GM23338 (cell line): ENCODE measurements at regions not wholly inside any gene's neighbourhood (a gene's known extent, or its start where the extent isn't known, plus 50 kb on each side); places are given as distances from the start of the nearest gene placed in this dataset.

Experiments used
- ATAC-seq: fragments of 200-7000 bp; cut with Tn5 transposase; 3 replicates; pipeline ENCODE4 v1.9.1; 2020
- DNase-seq: peaks from one replicate; pipeline ENCODE4 v3.0.0-alpha.2; 2015; ENCODE audit warnings: low spot score
- H2AFZ ChIP-seq: fragments of 200-600 bp; sonication (generic); 2 replicates; pipeline ENCODE4 v1.8.0; 2016; ENCODE audit warnings: antibody characterized with exemption, mild to moderate bottlenecking, moderate library complexity
- H3F3A ChIP-seq: fragments of 200-600 bp; sonication (generic); replicated peaks from 2 replicates; pipeline ENCODE4 v1.8.0; 2017; ENCODE audit warnings: antibody characterized with exemption, mixed run types, low read depth
- H3K27ac ChIP-seq: fragments of 200-600 bp; sonication (generic); 2 replicates; pipeline ENCODE4 v1.6.1; 2016; ENCODE audit warnings: low read depth
- H3K27me3 ChIP-seq: fragments of 200-600 bp; sonication (generic); 2 replicates; pipeline ENCODE4 v1.8.0; 2016; ENCODE audit warnings: mild to moderate bottlenecking, mixed run types, moderate library complexity; ENCODE audit not compliant: insufficient read depth
- H3K36me3 ChIP-seq: fragments of 200-600 bp; sonication (generic); 2 replicates; pipeline ENCODE4 v1.8.0; 2016; ENCODE audit warnings: mild to moderate bottlenecking; ENCODE audit not compliant: insufficient read depth
- H3K4me1 ChIP-seq: fragments of 200-600 bp; sonication (generic); 2 replicates; pipeline ENCODE4 v1.8.0; 2016; ENCODE audit warnings: mild to moderate bottlenecking, moderate library complexity; ENCODE audit not compliant: insufficient read depth
- H3K4me2 ChIP-seq: fragments of 200-600 bp; sonication (generic); 2 replicates; pipeline ENCODE4 v1.7.1; 2017; ENCODE audit warnings: mixed run types
- H3K4me3 ChIP-seq: fragments of 200-600 bp; sonication (generic); 2 replicates; pipeline ENCODE4 v1.6.1; 2016; ENCODE audit warnings: mixed run types
- H3K79me2 ChIP-seq: fragments of 200-600 bp; sonication (generic); replicated peaks from 2 replicates; pipeline ENCODE4 v1.8.0; 2017; ENCODE audit warnings: mild to moderate bottlenecking; ENCODE audit not compliant: insufficient read depth
- H3K9me2 ChIP-seq: fragments of 200-600 bp; sonication (generic); 2 replicates; pipeline ENCODE4 v1.8.0; 2017; ENCODE audit not compliant: insufficient read depth
- H4K20me1 ChIP-seq: fragments of 200-600 bp; sonication (generic); replicated peaks from 2 replicates; pipeline ENCODE4 v1.8.0; 2017; ENCODE audit warnings: mild to moderate bottlenecking; ENCODE audit not compliant: insufficient read depth
- H3K27ac Mint-ChIP-seq: 2 replicates; pipeline ENCODE4 v1.8.0; 2020; ENCODE audit warnings: inconsistent platforms, mild to moderate bottlenecking, moderate library complexity, mixed read lengths
- H3K27me3 Mint-ChIP-seq: 3 replicates; pipeline ENCODE4 v1.8.0; 2022; ENCODE audit warnings: low read depth, mild to moderate bottlenecking, moderate library complexity, mixed read lengths, inconsistent platforms; ENCODE audit not compliant: insufficient read depth, poor library complexity
- H3K36me3 Mint-ChIP-seq: 3 replicates; pipeline ENCODE4 v1.8.0; 2021; ENCODE audit warnings: low read depth, mild to moderate bottlenecking, inconsistent platforms, moderate library complexity, mixed read lengths
- H3K4me1 Mint-ChIP-seq: 3 replicates; pipeline ENCODE4 v1.8.0; 2020; ENCODE audit warnings: mild to moderate bottlenecking, inconsistent platforms, mixed read lengths
- H3K4me3 Mint-ChIP-seq: 3 replicates; pipeline ENCODE4 v1.8.0; 2021; ENCODE audit warnings: moderate library complexity, mild to moderate bottlenecking, inconsistent platforms, mixed read lengths
- H3K9me3 Mint-ChIP-seq: 3 replicates; pipeline ENCODE4 v1.8.0; 2020; ENCODE audit warnings: moderate library complexity, mild to moderate bottlenecking, inconsistent platforms, mixed read lengths
- CREB1 ChIP-seq: fragments of 250-450 bp; sonication (Bioruptor Pico); IDR thresholded peaks from 2 replicates; pipeline ENCODE4 v1.5.0; 2020; ENCODE audit warnings: low read depth, mild to moderate bottlenecking, moderate library complexity
- CTCF ChIP-seq, 2 experiments: fragments of 200-600 bp in 1 of 2; sonication (generic) in 1 of 2; conservative IDR thresholded peaks; 2 replicates each; pipeline versions ENCODE4 v1.5.1 to v1.6.1; 2016 to 2017; ENCODE audit warnings: antibody characterized with exemption in 2 of 2, low read depth in 2 of 2, mild to moderate bottlenecking in 2 of 2, moderate library complexity in 1 of 2
- EZH2 ChIP-seq: fragments of 200-600 bp; sonication (generic); IDR thresholded peaks from one replicate; pipeline ENCODE4 v1.8.0; 2017; ENCODE audit warnings: antibody characterized with exemption, mild to moderate bottlenecking, low read depth; ENCODE audit not compliant: unreplicated experiment
- EZH2phosphoT487 ChIP-seq: fragments of 200-600 bp; sonication (generic); IDR thresholded peaks from one replicate; pipeline ENCODE4 v1.8.1; 2018; ENCODE audit warnings: antibody characterized with exemption; ENCODE audit not compliant: unreplicated experiment
- NANOG ChIP-seq: IDR thresholded peaks from 2 replicates; pipeline ENCODE4 v1.6.1; 2016; ENCODE audit warnings: antibody characterized with exemption, borderline replicate concordance
- POLR2AphosphoS5 ChIP-seq: IDR thresholded peaks from 2 replicates; pipeline ENCODE4 v1.6.1; 2016; ENCODE audit warnings: antibody characterized with exemption, low read depth
- STAT1 ChIP-seq: IDR thresholded peaks from one replicate; pipeline ENCODE4 v1.6.1; 2016; ENCODE audit warnings: antibody characterized with exemption; ENCODE audit not compliant: unreplicated experiment
- ZNF114 ChIP-seq: fragments of 250-450 bp; sonication (Bioruptor Pico); IDR thresholded peaks from 2 replicates; pipeline ENCODE4 v1.5.0; 2020; ENCODE audit warnings: mild to moderate bottlenecking, moderate library complexity
- ZNF462 ChIP-seq: fragments of 250-450 bp; sonication (Bioruptor Pico); IDR thresholded peaks from 2 replicates; pipeline ENCODE4 v1.5.0; 2020; ENCODE audit warnings: mild to moderate bottlenecking, moderate library complexity
- TF ChIP-seq, protein P1 (sequence below): IDR thresholded peaks from 2 replicates; pipeline ENCODE4 v1.6.1; 2016; ENCODE audit warnings: antibody characterized with exemption
- TF ChIP-seq, protein P2 (sequence below): IDR thresholded peaks from one replicate; pipeline ENCODE4 v1.6.1; 2018; ENCODE audit warnings: antibody characterized with exemption; ENCODE audit not compliant: unreplicated experiment

DNA sequence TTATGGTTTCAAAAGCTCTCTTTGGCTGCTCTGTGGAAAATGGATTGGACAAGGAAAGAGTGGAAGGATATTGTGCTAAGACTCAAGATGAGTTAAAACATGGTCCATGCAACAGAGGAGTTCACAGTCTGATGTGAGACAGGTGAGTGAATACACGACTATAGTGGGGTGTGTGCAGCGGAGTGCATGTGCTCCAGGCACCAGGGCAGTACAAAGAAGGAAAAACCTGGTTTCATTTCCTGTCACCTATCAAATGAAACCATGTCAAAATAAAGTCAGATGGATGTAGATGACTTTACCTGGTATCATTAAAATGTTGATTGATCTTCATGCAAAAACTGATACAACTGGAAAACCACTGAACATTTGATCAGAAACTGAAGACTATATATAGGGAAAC, 241.0 kb upstream of the RASGEF1B start:
- Histone ChIP-seq H3F3A (no peaks in the 10 kb centered on the region), H3K4me1 (peaks cover 5% of the 10 kb centered on the region), H3K79me2 (no peaks in the 10 kb centered on the region), H3K9me2 (0 out of 2 replicates have a peak, but pooled peaks cover 3% of the 10 kb centered on the region), H3K27me3 (no peaks in the 10 kb centered on the region), H3K27ac (no peak overlapping the region), H2AFZ (no peak overlapping the region), H3K4me2 (no peak overlapping the region), H4K20me1 (no peaks in the 10 kb centered on the region), H3K36me3 (no peaks in the 10 kb centered on the region), H3K4me3 (no peak overlapping the region)
- ATAC-seq: no peak
- Mint-ChIP-seq H3K9me3 (no peaks in the 10 kb centered on the region), H3K4me3 (no peak overlapping the region), H3K27ac (no peak overlapping the region), H3K4me1 (peaks cover 19% of the 10 kb centered on the region), H3K36me3 (no peaks in the 10 kb centered on the region), H3K27me3 (no peaks in the 10 kb centered on the region)
- TF ChIP-seq CREB1 (CRISPR knock-in tag) (no peak), STAT1 (no peak), EZH2phosphoT487 (no peak), POLR2AphosphoS5 (no peak), ZNF114 (CRISPR knock-in tag) (no peak), NANOG (no peak), EZH2 (no peak), ZNF462 (CRISPR knock-in tag) (no peak), CTCF (conservative IDR thresholded peaks at IDR 0.05; ENCODE audit: low read depth in 2 of 2) (no peak)
- TF ChIP-seq, protein P1, sequence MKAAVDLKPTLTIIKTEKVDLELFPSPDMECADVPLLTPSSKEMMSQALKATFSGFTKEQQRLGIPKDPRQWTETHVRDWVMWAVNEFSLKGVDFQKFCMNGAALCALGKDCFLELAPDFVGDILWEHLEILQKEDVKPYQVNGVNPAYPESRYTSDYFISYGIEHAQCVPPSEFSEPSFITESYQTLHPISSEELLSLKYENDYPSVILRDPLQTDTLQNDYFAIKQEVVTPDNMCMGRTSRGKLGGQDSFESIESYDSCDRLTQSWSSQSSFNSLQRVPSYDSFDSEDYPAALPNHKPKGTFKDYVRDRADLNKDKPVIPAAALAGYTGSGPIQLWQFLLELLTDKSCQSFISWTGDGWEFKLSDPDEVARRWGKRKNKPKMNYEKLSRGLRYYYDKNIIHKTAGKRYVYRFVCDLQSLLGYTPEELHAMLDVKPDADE: no peak
- TF ChIP-seq, protein P2, sequence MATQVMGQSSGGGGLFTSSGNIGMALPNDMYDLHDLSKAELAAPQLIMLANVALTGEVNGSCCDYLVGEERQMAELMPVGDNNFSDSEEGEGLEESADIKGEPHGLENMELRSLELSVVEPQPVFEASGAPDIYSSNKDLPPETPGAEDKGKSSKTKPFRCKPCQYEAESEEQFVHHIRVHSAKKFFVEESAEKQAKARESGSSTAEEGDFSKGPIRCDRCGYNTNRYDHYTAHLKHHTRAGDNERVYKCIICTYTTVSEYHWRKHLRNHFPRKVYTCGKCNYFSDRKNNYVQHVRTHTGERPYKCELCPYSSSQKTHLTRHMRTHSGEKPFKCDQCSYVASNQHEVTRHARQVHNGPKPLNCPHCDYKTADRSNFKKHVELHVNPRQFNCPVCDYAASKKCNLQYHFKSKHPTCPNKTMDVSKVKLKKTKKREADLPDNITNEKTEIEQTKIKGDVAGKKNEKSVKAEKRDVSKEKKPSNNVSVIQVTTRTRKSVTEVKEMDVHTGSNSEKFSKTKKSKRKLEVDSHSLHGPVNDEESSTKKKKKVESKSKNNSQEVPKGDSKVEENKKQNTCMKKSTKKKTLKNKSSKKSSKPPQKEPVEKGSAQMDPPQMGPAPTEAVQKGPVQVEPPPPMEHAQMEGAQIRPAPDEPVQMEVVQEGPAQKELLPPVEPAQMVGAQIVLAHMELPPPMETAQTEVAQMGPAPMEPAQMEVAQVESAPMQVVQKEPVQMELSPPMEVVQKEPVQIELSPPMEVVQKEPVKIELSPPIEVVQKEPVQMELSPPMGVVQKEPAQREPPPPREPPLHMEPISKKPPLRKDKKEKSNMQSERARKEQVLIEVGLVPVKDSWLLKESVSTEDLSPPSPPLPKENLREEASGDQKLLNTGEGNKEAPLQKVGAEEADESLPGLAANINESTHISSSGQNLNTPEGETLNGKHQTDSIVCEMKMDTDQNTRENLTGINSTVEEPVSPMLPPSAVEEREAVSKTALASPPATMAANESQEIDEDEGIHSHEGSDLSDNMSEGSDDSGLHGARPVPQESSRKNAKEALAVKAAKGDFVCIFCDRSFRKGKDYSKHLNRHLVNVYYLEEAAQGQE: no peak
- DNase-seq: no peak
